ENCODE measurements at regions not wholly inside any gene's neighbourhood (a gene's known extent, or its start where the extent isn't known, plus 50 kb on each side); places are given as distances from the start of the nearest gene placed in this dataset.
"Not testable (repeated sequence)": the region's sequence is repeated elsewhere in the genome, so short reads cannot be mapped to it uniquely, and the experiment has no call there.

DNA sequence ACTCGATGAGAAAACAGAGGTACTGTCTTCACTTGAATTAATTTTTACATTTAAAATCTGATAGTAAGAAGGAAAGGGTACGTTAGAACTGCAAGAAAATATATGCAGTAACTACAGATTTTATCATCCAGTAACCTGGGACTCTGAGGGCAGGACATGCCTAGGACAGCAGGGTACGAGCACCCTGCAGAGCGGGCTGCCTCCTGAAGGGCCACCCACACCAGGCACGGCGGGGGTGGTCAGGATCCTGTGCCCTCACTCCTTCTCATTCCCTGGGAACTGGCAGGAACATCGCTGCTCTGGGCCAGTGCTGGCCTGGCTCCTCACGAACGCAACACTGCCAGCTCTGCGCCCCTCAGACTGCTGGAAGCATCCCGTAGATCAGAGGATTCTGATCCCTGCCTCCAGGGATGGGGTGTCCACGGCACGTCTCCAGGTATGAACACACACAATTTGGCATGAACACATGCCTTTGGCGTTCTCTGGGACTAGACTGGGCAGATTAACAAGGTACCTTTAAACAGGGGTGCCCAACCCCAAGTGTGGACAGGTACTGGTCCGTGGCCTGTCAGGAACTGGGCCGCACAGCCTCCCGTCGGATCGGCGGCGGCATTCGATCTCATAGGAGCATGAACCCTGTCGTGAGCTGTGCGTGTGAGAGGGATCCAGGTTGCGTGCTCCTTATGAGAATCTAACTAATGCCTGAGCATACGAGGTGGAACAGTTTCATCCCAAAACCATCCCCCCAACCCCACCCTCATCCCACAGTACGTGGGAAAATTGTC, 99.3 kb upstream of the FAM20C start:
- peaks cover 2% of the 10 kb centered on the region for H3K9me3 Mint-ChIP-seq
- peaks cover 8% of the 10 kb centered on the region for H3K27me3 Mint-ChIP-seq (ENCODE audit: low read depth)
- H3K27ac Mint-ChIP-seq, result no peak overlapping the region
- no peaks in the 10 kb centered on the region for H3K36me3 Mint-ChIP-seq (ENCODE audit: low read depth)
- DNase-seq, result no peak
- CTCF ChIA-PET, result no interaction called here
- intact Hi-C loops (cut with micrococcal nuclease), result no loop called here
- peaks cover 4% of the 10 kb centered on the region for H3K4me1 Mint-ChIP-seq (ENCODE audit: low read depth)
- H3K4me3 Mint-ChIP-seq, result no peak overlapping the region

DNA sequence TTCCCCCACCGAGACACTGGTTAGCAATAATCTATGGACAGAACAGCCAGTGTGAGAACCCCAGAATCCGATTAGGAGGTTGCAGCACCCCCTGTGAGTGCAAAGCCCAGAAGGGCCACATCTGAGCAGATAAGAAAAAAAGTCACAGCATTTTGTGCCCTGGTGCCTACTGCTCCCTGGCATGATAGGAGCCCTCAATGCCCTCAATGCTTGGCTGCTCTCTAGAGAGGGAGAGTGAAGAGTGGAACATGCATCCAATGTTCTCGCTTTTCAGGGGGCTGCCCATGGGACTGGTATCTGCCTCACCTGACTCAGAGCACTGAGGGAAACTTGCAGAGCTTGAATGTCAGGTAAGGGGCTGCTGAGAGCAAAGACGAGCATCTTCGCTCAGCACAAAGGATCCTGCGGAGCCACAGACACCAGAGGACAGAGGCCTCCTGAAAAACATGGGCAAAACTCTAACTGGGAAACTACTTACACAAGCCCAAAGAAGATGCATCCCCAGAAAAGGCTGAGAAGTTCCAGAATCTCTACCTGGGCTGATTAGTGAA, 98.0 kb upstream of the FAM20C start:
- Mint-ChIP-seq H3K4me3 (no peak overlapping the region), H3K27me3 (ENCODE audit: low read depth) (peaks cover 8% of the 10 kb centered on the region), H3K9me3 (peaks cover 2% of the 10 kb centered on the region), H3K27ac (no peak overlapping the region), H3K36me3 (ENCODE audit: low read depth) (no peaks in the 10 kb centered on the region), H3K4me1 (ENCODE audit: low read depth) (peaks cover 4% of the 10 kb centered on the region)
- CTCF ChIA-PET, result no interaction called here
- intact Hi-C loops (cut with micrococcal nuclease), result no loop called here
- DNase-seq, result no peak

DNA sequence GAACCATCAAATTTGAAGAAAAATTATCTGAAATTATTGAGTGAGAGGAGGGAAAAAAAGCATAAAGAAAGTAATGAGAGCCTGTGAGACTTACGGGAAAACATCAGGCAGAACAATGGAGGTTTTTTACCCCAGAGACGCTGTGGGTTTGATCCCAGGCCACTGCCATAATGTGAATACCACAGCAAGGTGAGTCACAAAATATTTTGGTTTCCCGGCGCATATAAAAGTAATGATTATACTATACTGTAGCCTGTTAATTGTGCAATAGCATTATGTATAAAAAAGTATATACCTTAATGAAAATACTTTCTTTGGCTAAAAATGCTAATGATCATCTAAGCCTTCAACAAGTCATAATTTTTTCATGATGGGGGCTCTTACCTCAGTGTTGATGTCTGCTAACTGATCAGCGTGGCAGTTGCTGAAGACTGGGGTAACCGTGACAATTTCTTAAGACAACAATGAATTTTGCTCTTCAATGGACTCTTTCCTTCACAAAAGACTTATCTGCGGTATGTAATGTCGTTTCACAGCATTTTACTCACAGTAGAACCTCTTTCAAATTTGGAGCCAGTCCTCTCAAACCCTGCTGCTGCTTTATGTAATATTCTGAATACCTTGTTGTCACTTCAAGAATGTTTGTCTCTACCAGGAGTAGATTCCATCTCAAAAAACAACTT, 97.0 kb upstream of the FAM20C start:
- Mint-ChIP-seq H3K36me3 (ENCODE audit: low read depth) (no peaks in the 10 kb centered on the region), H3K27ac (no peak overlapping the region)

DNA sequence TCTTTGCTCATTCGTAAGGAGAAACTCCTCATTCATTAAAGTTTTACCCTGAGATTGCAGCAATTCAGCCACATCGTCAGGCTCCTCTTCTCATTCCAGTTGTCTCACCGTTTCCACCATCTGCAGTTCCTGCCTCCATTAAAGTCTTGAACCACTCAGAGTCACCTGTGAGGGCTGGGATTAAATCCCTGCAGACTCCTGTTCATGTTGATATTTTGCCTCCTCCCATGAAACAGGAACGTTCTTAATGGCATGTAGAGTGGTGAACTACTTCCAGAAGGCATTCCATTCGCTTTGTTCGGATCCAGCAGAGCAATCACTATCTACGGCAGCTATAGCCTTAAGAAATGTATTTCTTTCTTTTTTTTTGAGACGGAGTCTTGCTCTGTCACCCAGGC, 96.5 kb upstream of the FAM20C start:
- CTCF ChIA-PET, result no interaction called here
- intact Hi-C loops (cut with micrococcal nuclease), result no loop called here
- H3K27me3 Mint-ChIP-seq (ENCODE audit: low read depth), result peaks cover 8% of the 10 kb centered on the region
- H3K4me3 Mint-ChIP-seq, result no peak overlapping the region
- H3K4me1 Mint-ChIP-seq (ENCODE audit: low read depth), result no peaks in the 10 kb centered on the region
- no peaks in the 10 kb centered on the region for H3K36me3 Mint-ChIP-seq (ENCODE audit: low read depth)
- no peak for DNase-seq
- no peak overlapping the region for H3K27ac Mint-ChIP-seq
- H3K9me3 Mint-ChIP-seq, result peaks cover 2% of the 10 kb centered on the region

More for the DNA sequence above, 97.0 kb upstream of the FAM20C start:
- Mint-ChIP-seq H3K9me3 (peaks cover 2% of the 10 kb centered on the region), H3K27me3 (ENCODE audit: low read depth) (peaks cover 8% of the 10 kb centered on the region), H3K4me1 (ENCODE audit: low read depth) (peaks cover 4% of the 10 kb centered on the region), H3K4me3 (no peak overlapping the region)
- CTCF ChIA-PET, result no interaction called here
- intact Hi-C loops (cut with micrococcal nuclease), result no loop called here
- no peak for DNase-seq

DNA sequence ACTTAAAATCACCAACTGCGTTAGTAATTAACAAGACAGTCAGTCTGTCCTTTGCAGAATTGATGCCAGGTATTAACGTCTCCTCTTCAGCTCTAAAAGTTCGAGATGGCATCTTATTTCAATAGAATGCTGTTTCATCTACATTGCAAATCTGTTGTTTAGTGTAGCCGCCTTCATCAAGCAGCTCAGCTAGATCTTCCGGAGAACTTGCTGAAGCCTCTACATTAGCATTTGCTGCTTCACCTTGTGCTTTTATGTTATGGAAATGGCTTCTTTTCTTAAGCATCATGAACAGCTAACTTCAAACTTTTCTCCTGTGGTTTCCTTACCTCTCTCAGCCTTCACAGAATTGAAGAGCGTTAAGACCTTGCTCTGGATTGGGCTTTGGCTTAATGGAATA, 95.5 kb upstream of the FAM20C start:
- no peaks in the 10 kb centered on the region for H3K4me1 Mint-ChIP-seq (ENCODE audit: low read depth)
- peaks cover 2% of the 10 kb centered on the region for H3K9me3 Mint-ChIP-seq
- H3K27ac Mint-ChIP-seq, result no peak overlapping the region
- no peaks in the 10 kb centered on the region for H3K36me3 Mint-ChIP-seq (ENCODE audit: low read depth)
- intact Hi-C loops (cut with micrococcal nuclease), result no loop called here
- no peak overlapping the region for H3K4me3 Mint-ChIP-seq
- no peak for DNase-seq
- H3K27me3 Mint-ChIP-seq (ENCODE audit: low read depth), result peaks cover 8% of the 10 kb centered on the region
- CTCF ChIA-PET, result no interaction called here

DNA sequence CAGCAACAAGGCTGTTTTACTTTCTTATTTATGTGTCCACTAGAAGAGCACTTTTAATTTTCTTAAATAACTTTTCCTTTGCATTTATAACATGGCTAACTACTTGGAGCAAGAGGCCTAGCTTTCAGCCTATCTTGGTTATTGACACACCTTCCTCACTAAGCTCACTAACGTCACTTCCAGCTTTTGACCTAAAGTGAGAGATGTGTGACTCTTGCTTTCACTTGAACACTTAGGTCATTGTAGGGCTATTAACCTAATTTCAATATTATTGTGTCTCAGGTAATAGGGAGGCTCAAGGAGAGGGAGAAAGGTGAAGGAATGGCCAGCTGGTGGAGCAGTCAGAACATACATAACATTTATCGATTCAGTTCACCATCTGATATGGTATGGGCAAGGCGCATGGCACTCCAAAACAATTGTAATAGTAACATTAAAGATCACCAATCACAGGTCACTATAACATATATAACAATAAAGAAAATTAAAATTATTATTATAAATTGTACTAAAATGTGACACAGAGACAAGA, 95.0 kb upstream of the FAM20C start:
- peaks cover 7% of the 10 kb centered on the region for H3K27me3 Mint-ChIP-seq (ENCODE audit: low read depth)
- H3K36me3 Mint-ChIP-seq (ENCODE audit: low read depth), result no peaks in the 10 kb centered on the region
- H3K4me3 Mint-ChIP-seq, result no peak overlapping the region
- intact Hi-C loops (cut with micrococcal nuclease), result no loop called here
- no peak overlapping the region for H3K27ac Mint-ChIP-seq
- no peak for DNase-seq
- no peaks in the 10 kb centered on the region for H3K4me1 Mint-ChIP-seq (ENCODE audit: low read depth)
- H3K9me3 Mint-ChIP-seq, result peaks cover 2% of the 10 kb centered on the region
- CTCF ChIA-PET, result no interaction called here

DNA sequence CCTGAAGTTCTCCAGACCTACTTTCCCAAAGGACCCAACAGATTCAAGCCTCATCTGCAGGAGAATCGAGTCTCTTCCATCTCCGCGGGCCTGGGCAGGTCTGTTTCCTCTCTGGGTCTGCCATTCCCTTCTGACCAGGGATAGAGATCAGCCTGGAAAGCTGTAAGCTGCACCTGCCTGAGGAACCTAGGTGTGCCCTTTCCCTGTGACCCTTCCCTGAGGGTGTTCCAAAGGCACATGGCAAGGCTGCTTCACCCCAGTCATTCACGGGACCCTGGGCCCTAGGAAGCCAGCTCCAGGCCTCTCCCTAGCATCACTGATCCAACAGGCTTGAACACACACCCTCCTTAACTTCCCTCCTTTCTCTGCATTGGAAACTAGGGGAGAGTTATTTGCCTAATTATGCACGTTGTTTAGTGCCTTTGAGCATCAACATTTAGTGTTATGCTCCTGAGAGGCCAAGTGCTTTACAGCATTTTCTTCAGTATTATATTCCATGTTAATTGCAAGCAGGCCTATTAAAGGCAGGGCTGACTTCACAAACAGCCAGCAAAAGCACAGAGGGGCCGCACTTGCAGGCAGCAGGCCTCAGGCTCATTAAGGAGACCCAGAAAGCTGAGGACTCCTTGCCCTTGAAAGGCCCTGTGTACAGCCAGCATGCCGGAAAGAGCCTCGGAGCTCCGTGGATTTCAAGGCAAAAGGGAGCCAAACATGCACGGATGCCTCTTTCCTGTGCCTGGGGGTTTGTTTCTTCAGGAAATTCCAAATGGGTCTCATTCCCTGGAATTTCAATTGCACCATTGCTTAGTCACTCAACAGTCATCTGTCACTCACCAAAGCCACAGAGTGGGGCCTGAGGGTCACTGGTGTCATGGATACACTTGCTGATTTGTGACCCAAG, 91.0 kb upstream of the FAM20C start:
- Mint-ChIP-seq H3K27ac (no peak overlapping the region), H3K4me1 (ENCODE audit: low read depth) (peaks cover 4% of the 10 kb centered on the region), H3K36me3 (ENCODE audit: low read depth) (no peaks in the 10 kb centered on the region), H3K4me3 (no peak overlapping the region), H3K27me3 (ENCODE audit: low read depth) (peaks cover 3% of the 10 kb centered on the region), H3K9me3 (peaks cover 2% of the 10 kb centered on the region)
- no peak for DNase-seq
- CTCF ChIA-PET, result no interaction called here
- intact Hi-C loops (cut with micrococcal nuclease), result no loop called here

DNA sequence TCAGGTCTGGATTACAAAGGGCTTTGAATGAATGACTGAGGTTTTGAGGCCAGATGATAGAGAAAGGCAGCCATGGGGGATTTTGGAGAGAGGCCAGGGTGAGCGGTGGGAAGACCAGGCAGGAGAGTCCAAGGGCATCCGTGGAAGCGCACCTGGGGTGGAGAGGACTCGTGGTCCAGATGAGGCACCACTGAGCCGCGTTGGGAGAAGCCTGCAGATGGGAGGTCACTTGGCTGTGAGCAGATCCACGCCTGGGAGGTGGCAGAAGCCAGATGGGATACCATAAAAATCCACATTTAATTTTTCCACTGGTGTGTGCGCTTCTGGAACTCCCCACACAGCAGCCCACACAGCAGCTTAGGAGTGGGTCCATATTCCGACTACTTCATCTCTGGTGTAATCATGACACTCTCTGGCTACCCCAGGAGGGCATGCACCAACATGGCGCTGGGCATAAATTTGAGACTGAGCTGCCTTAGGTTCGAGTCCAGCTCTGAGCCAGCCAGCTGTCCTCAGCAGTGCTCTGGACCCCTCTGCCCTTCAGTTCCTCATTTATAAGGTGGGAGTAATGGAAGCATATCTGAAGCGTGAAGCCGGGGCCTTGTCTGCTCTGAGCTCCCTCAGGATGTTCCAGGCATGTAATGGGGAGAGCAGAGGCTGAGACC, 90.2 kb upstream of the FAM20C start:
- no peak for DNase-seq
- H3K9me3 Mint-ChIP-seq, result peaks cover 2% of the 10 kb centered on the region
- no peak overlapping the region for H3K4me3 Mint-ChIP-seq
- H3K27ac Mint-ChIP-seq, result no peak overlapping the region
- no peaks in the 10 kb centered on the region for H3K36me3 Mint-ChIP-seq (ENCODE audit: low read depth)
- H3K27me3 Mint-ChIP-seq (ENCODE audit: low read depth), result peaks cover 3% of the 10 kb centered on the region
- H3K4me1 Mint-ChIP-seq (ENCODE audit: low read depth), result peaks cover 4% of the 10 kb centered on the region
- intact Hi-C loops (cut with micrococcal nuclease), result no loop called here
- CTCF ChIA-PET, result no interaction called here

DNA sequence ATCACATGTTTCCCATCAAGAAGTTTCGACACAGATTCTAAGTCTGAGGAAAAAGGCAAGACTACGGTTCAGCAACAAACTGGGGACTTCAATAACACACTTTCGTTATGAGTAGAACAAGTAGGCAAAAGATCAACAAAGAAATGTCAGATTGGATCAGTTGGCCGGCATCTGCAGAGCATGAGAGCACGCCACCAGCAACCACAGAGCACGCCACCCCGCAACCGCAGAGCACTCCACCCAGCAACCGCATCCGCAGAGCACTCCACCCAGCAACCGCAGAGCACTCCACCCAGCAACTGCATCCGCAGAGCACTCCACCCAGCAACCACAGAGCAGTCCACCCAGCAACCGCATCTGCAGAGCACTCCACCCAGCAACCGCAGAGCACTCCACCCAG, 89.7 kb upstream of the FAM20C start:
- Mint-ChIP-seq H3K4me1 (ENCODE audit: low read depth) (peaks cover 4% of the 10 kb centered on the region), H3K27me3 (ENCODE audit: low read depth) (peaks cover 3% of the 10 kb centered on the region), H3K27ac (no peak overlapping the region), H3K36me3 (ENCODE audit: low read depth) (no peaks in the 10 kb centered on the region), H3K4me3 (no peak overlapping the region), H3K9me3 (no peaks in the 10 kb centered on the region)
- intact Hi-C loops (cut with micrococcal nuclease), result no loop called here
- no peak for DNase-seq
- CTCF ChIA-PET, result no interaction called here

DNA sequence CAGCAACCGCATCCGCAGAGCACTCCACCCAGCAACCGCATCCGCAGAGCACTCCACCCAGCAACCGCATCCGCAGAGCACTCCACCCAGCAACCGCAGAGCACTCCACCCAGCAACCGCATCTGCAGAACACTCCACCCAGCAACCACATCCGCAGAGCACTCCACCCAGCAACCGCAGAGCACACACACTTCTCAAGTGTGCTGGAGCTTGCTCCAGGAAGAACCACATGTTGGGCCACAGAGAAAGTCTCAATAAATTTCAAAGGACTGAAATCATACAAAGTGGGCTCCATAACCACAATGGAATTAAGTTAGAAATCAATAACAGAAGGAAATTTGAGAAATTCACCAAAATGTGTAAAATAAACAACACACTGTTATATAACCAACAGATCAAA, 88.4 kb upstream of the FAM20C start:
- DNase-seq; intact Hi-C loops (cut with micrococcal nuclease); H3K9me3 Mint-ChIP-seq; CTCF ChIA-PET; H3K4me1 Mint-ChIP-seq (ENCODE audit: low read depth); H3K4me3 Mint-ChIP-seq; H3K27ac Mint-ChIP-seq; H3K27me3 Mint-ChIP-seq (ENCODE audit: low read depth); H3K36me3 Mint-ChIP-seq (ENCODE audit: low read depth): not testable (repeated sequence)

GRCh38 chr7:105002-105401, 87.4 kb upstream of the FAM20C start:
- CTCF ChIA-PET, result no interaction called here
- Mint-ChIP-seq H3K9me3 (no peaks in the 10 kb centered on the region), H3K4me1 (ENCODE audit: low read depth) (peaks cover 4% of the 10 kb centered on the region), H3K27me3 (ENCODE audit: low read depth) (peaks cover 3% of the 10 kb centered on the region), H3K36me3 (ENCODE audit: low read depth) (no peaks in the 10 kb centered on the region), H3K27ac (no peak overlapping the region), H3K4me3 (no peak overlapping the region)
- no peak for DNase-seq
- intact Hi-C loops (cut with micrococcal nuclease), result no loop called here

DNA sequence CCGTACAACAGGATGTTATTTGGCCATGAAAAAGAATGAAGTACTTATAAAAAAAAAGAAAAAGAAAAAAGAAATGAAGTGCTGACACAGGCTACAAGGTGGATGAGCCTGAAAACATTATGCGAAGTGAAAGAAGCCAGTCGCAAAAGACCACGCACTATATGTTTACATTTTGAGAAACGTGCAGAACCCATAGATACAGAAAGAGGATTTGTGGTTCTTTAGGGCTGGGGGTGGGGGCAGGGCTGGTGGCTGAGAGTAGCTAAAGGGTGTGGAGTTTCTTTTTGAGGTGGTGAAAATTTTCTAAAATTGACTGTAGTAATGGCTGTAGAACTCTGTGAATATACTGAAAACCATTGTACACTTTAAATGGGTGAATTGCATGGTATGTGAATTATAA, 86.0 kb upstream of the FAM20C start:
- peaks cover 4% of the 10 kb centered on the region for H3K4me1 Mint-ChIP-seq (ENCODE audit: low read depth)
- intact Hi-C loops (cut with micrococcal nuclease), result no loop called here
- no peak overlapping the region for H3K4me3 Mint-ChIP-seq

More for the DNA sequence above, 86.0 kb upstream of the FAM20C start:
- DNase-seq, result no peak
- Mint-ChIP-seq H3K27me3 (ENCODE audit: low read depth) (peaks cover 9% of the 10 kb centered on the region), H3K27ac (no peak overlapping the region), H3K36me3 (ENCODE audit: low read depth) (no peaks in the 10 kb centered on the region), H3K9me3 (no peaks in the 10 kb centered on the region)
- CTCF ChIA-PET, result no interaction called here

Data from activated naive CD4-positive, alpha-beta T cell treated with anti-CD3 and anti-CD28 coated beads for 36 hours (primary cell).